GOT3 (cell line): ENCODE measurements at regions not wholly inside any gene's neighbourhood (a gene's known extent, or its start where the extent isn't known, plus 50 kb on each side); places are given as distances from the start of the nearest gene placed in this dataset.

ENCODE experiments used
- DNase-seq: peaks from one replicate; lab custom pipeline; 2025; ENCODE audit warnings: mixed read lengths; lab: John Stamatoyannopoulos, UW

DNA sequence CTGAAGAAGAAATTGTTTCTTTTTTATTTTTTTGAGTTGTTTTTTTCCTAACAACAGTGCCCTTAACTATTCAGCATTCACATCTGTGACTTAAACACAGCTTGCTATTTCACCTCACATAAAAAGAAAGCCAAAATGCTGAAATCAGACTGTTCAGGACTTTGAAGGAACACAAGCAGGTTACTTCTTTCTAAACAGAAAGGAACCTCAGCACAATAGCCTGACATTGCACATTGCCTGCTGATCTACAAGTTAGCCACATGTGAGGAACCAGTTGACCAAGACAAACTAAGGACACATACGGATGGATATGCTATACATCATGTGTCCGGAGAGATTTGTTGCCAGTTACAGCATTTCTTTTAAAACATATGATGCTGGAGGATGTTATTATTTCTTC lies 331.1 kb downstream of the FSIP2 start:
- no peak for DNase-seq

DNA sequence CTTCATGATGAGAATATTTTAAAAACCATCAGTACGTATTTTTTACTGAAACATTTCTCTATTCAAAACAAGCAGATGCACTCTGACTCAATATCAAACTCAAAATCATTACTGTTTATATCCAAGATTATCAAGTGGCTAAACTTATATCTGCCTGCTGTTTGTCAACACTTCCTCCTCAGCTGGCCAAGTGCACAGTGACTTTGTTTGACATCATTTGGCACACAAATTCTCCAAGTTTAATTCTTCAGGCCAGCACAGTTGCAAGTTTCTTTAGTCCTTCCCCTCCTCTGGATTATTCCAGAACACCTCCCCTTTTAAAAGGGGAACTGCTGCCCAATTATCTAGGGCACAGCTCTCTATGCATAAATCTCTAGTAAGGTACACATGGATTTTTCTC lies 346.6 kb downstream of the FSIP2 start:
- no peak for DNase-seq

DNA sequence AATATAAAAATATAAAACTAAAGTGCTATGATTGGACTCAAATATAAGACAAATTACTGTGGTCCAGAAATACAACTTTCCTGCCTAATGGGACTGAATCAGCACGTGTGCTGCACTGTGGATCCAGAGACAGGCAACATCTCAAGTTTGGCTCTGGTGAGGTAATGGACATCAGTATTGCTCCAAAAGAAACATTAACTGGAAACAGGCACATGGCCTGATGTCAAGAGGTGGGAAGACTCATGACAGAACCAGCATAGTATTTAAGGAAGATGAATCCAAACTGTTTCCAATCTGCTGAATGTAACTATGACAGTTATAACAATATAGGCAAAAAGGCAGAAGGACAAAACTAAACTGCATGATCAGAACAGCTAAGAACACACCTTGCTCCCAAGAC lies 354.6 kb downstream of the FSIP2 start:
- no peak for DNase-seq

DNA sequence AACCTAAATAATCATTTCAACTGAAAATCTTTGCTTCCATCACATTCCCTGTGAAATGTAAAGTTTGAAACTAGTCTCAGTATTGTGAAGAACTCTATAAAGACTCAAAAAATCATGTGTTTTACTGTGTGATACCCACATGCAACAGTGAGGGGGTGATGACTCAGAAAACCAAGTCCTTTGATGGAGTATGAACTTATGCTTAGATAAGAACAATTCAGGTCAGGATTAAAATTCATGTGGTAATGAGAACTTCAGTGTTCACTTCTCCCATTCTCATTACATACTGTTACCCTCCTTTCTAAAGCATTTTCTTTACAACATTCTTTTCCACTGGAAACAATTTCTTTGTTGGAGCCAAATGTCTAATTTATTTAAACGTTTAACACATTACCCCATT lies 360.2 kb downstream of the FSIP2 start:
- no peak for DNase-seq

DNA sequence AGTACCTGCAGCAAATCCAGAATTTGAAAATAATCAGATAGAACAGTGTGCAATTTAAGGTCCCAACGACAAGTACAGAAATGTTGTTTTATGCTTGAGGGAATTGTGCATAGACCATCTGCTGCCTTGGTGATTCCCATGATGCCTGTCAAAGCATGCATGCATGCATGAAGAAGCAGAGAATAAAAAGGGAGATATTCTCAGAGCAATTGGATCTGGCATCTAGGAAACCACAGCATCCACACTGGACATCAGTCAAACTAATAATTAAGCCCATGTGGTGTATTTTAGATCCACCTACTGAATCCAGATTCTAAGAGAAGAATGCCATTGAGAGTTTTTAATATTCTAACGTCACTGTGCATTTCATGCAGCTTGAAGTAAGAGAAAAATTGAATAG lies 361.2 kb downstream of the FSIP2 start:
- no peak for DNase-seq

DNA sequence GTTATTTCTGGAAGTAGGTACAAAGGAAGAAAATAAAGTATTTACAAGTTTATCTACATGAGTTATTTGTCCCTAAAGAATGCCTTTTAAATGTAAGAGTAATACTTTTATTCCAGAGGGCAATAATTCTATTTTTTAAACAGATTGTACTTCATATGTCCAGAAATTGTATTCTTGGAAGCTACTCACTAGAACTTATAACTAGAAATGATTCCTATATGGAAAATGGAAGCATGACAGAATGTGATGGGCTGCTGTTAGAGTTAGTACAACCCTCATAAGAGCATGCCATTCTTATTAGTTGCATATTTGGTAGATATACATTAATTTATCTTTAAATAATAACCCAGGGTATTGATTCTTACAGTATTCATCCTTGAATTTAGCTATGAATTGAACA lies 362.0 kb downstream of the FSIP2 start:
- no peak for DNase-seq

DNA sequence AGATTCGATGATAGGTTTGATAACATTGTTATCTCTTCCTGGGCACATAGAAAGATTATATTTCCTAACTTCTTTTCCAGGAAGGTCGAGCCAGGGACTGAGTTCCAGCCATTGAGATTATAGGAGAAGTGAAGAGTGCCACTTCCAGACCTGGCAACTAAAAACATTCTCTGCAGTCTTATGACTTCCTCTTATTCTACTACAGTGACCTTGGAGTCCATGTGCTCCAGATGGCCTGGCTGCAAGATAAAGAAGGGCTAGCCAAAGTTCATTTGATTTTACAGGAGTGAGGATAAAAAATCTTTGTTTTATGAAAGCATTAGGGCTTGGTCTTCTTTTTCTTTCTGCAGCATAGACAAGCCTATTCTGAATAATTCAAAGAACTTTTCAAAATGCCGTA lies 363.0 kb downstream of the FSIP2 start:
- DNase-seq: no peak

DNA sequence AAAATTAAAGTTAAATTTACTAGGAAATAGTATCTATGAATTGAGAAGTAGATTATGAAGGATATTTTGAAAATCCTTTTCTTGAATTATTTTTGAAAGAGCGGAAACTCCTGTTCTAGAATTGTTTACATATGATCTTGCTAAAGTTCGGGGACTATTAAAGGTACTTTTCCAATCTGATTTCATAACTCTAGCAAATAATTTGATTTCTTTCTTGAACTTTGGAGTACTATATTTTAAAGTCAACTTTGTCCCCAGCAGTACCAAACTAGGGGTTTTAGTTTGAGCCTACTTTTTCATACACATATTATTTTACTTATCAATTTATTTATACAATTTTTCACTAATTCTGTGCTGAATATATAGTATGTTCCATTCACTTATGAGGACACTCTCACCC lies 364.7 kb downstream of the FSIP2 start:
- DNase-seq: no peak

DNA sequence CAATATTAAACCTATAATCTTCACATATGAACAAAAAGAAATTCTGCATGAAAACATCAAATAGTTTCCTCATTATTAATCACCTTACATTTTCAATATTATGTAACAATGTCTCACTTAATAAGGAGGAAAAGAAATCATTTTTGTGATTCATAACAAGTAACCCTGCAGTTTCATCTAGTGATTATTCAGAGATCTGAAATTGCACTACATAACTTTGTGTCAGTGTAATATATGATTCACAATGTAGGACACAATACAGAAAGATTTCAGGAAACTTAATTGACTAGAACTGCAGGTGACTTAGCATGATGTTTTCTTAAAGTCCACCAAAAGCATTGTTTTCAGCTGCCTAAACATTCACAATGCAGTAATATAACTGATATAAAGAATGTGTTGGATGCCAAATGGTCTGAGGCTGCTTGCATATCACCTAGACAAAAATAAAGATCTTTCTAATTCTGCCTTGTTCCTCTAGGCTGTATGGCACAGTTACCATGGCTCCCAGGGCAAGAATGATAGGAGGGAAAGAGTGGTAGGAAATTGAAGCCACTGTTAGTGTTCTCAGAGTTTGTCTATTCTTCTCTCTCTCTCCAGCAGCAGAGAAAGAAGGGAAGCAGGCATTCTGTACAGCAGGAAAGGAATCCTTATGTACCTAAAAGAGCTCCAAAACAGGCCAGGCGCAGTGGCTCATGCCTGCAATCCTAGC lies 366.6 kb downstream of the FSIP2 start:
- DNase-seq: no peak

DNA sequence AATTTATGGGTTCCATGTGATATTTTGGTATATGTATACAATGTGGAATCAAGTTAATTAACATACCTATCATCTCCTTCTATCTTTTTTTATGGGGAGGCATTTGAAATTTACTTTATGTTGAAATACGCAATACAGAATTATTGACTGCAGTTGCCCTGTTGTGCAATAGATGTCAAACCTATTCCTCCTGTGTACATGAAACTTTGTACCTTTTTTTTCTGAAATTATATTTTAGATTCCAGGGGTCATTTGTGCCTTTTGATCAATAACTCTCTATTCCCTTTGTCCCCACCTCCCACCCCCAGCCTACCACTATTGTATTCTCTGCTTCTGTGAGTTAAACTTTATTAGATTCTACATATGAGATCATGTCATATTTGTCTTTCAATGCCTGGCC lies 369.9 kb downstream of the FSIP2 start:
- no peak for DNase-seq

DNA sequence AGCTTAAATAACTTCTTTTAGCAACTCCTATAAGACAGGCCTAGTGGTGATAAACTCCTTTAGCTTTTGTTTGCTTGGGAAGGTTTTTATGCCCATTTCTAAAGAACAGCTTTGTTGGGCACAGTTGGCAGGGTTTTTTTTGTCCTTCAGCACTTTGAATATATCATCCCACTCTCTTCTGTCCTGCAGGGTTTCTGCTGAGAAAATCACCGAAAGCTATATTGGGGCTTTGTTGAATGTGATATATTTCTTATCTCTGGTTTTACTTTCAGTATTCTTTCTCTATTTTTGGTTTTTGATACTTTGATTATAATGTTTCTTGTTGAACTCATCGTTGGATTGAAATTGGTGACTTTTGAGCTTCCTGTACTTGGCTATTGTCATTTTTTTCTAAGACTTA lies 372.8 kb upstream of the ZC3H15 start:
- no peak for DNase-seq

DNA sequence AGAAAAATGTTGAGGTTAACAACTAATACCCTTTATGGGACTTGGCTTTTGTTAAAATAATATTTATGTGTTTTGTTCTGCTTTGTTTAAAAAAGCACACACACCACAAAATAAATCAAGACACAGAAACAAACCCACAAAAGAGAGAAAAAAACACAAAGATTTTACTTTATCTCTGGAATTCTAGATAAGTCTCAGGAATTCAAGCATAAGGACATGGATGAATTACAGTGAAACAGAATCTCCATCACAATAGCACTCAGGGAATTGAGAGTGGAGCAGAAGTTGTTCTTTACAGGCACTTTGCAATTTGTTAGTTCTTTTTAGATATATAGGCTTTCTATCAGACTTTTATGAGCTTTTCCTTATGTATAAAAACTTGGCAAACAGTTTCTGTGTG lies 360.9 kb upstream of the ZC3H15 start:
- DNase-seq: no peak

DNA sequence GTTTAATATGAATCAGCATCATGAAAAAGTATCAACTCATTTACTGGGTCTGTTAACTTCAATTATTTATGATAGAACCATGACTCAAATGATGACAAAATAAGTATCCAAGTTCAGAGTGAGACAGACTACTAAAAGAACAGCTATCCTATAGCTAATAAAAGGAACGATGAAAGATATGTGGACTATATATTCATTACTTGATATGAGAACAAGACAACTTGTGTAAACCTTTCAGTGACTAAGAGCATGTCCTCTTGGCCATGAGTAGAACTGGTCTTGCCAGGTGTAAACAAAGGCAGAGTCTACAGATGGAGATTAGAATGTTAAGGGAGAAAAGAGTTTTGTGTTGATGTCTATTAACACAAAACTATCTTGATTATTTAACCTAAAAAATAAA lies 360.4 kb upstream of the ZC3H15 start:
- DNase-seq: no peak

DNA sequence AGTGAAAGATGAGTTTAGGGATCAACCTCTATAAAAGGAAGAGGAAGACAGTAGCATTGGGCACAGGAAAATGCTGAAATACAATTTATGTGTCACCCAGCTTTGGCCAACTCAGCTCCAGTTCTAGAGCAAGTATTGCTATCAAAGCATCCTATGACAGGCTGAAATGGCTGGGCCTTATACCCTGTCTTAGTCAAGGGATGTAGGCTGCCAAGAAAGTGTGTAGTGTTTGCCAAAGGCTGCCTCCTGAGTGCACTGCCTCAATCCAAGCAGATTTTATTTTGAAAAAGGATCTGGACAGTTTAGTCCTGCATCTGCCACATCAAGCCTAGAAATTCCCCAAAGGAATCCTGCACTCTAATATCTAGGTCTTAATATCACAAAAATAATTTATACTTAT lies 359.9 kb upstream of the ZC3H15 start:
- no peak for DNase-seq

DNA sequence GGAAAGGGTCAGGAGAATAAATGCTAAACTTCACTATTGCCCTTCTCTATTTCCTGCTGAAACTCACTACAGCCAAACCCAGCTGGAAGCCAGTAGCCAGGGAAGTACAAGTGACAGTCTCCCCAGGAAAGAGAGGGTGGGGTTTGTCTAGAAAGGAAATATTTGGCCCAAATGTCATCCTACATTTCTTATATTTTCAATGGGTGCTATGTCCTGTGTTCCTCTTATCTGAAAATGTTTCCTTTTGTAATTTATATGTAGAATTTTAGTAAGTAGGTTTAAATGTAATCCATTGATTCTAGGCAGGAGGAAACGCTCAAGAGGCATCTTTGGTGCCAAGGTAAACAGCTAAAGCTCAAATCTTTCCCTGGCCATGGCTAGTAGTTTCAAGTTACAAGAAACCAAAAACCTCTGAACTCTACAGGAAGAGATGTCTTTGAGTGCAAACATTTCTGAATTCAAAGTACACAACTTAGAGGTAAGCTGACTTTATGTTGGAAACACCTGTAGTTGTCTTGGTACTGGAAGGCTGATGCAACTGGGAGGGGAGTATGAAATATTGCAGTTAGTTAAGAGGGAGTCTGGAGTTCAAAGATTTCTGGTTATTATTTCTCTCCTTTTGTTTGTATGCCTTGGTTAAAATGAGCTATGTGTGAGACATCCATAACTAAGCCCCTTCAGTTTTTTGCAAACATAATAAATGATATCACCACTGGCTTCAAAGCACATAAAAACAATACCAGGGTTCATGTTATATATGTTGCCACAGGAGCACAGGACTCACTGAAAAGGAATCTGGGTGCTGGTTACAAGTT lies 356.1 kb upstream of the ZC3H15 start:
- DNase-seq: no peak

DNA sequence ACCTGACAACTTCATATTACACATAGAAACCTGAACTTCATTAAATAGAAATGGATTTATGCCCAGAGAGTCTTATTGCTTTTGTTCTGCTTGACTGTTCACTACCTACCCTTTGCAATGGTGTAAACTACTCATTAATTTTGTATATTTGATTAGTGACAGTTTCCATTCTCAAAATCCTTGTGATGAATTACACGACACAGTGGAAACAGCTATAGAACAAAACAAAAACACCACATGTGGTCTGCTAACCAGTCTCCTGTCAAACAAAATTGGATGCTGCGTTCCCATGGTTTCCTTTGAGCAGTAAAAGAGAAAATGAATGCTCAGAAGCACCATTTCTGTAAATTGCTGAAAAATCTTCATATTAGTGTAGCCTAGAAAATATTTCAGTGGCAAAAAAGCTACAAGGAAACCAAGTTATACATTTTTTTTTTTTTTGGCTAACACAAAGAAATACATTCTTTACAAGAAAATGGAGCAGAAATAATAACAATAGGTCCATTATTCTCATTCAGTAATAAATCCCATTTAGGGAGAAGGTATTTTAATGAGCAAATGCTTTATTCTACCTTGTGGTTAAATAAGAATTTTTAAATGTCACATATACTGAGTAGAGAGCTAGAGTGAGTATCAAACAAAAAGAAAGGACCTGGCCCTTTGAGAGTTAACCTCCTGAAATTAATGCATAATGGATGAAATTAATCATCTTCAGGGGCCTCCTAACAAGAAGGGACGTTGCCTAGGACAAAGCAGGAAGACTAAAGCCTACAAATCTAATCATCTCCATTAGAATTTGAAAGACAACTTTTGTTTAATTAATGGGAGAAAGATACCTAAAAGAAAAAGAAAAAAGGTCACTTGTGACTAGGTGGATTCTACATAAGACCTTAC lies 355.1 kb upstream of the ZC3H15 start:
- no peak for DNase-seq

DNA sequence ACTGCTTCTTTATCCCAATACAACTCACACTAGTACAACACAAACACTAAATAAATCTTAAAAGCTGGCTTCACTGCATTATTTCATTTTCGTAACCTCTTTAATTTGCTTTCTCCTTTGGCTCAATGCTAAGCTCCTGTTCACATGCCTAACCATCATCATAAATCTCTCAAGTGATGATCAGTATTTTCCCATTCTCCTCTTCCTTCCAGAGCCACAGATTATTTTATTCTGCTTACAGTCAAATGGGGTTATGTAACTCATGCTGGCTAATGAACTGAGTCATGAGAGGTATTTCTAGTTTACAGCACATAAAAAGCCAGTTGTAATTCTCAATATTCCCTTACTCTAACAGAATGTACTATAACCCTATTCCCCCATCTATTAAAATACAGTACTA lies 350.4 kb upstream of the ZC3H15 start:
- DNase-seq: no peak

DNA sequence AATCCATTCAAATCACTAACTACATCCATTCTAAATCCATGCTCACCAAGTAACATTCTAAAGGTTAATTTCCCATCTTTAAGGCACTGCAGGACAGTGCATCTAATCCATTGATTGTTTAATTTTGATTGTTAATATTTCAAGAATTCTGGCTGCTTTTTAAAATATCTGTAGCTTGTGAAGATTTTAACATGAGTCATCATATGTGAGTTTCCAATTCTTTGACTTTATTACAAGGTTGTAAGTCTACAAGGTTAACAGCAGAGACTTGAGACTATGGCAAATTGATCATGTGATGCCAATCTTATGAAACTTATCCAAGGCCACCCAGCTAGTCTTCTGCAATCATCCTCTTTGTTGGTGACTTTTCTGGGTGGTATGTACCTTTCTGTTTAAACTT lies 349.2 kb upstream of the ZC3H15 start:
- no peak for DNase-seq

DNA sequence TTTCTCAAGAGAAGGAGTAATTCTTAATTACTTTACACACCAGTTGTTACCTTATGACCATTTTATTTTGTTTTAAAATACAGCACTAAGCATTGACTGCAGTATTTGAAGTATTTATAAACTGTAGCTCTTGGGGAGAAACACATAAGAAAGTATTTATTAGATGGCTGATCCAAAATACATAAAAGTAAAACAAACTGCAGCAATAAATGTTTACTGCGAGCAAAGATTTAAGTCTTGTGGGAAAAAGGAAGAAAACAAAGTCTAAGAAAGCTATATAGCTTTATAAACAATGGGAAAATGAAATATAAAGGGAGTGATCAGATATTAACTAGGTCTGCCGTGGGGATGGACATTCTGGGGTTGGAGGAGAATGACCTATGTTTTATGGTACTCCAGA lies 347.2 kb upstream of the ZC3H15 start:
- DNase-seq: no peak

DNA sequence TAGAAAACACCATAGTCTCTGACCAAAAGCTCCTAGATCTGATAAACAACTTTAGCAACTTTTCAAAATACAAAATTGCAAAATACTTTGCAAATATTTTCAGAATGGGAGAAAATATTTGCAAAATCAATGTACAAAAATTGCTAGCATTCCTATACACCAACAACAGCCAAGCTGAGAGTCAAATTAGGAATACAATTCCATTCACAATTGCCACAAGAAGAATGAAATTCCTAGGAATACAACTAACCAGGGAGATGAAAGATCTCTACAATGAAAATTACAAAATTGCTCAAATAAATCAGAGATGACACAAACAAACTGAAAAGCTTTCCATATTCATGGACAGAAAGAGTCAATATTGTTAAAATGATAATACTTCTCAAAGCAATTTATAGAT lies 327.0 kb upstream of the ZC3H15 start:
- DNase-seq: no peak

DNA sequence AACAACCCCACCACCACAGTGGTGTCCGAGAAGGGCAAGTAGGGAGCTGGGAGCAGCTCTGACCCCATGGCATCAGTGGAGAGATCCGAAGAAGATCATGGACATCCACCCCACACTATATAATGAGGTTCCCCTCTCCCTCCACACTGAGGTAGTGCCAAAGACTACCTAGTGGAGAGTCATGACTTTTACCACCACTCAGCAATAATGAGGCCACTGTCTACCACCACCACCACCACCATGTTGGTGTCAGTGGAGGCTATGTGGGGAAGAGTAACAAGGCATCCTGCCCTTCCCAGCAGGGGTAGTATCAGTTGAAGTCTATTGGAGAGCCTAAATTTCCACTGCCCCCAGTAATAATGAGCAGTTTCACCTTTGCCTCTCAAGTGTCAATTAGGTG lies 321.7 kb upstream of the ZC3H15 start:
- DNase-seq: no peak

DNA sequence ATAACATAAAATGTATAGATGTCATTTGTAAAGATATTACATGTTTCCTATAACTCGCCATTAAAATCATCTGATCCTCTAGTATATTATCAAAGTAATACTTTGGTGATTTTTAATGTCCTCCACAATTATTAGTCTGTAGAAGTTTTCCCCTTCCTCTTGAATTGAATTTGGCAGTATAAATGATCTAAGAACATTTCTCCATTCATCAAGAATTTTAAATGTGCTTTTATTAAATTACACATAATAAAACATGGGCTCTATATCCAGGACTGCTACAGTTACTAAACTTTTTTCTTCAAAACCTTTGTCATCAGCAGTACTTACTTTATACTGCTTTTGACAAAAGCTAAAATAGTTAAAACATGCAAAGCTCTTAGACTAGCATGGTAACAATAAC lies 315.4 kb upstream of the ZC3H15 start:
- no peak for DNase-seq

DNA sequence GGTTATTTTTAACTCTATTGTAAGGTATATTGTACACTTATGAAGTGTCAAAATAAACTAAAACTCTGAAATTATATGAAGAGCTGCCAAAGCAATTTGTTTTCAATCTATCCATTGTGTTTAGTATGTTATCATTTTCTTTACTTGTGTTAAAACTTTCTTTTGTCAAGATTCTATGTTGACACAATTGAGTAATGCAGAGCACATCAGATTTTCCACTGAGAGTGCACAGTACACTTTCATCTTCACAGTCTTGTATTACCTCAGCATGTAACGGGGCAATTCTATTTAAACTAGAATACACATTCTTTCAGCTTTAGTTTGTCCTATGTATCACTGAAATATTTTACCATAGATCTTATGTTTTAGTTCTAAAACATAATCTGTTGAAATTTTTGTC lies 304.4 kb upstream of the ZC3H15 start:
- no peak for DNase-seq
